ENCODE measurements at regions not wholly inside any gene's neighbourhood (a gene's known extent, or its start where the extent isn't known, plus 50 kb on each side); places are given as distances from the start of the nearest gene placed in this dataset.

DNA sequence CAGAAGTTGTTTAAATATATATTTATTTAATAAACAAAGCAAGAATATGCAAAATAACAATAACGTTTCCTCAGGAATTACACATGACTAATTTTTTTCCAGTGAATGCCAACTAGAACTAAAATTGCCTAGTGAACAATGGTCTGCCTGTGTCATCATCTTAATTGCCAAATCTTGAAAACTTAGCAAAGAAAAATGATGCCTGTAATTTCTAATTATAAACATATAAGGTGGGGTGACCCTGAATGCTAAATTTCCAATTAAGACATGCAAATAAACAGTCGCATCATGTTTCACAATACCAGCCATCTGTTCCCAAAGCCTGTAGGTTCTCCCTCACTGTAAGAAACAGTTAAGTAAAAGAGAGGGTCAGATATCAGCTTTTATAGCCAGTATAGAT, 67.6 kb upstream of the PLCL2 start:
- no peak for DNase-seq (ENCODE audit: extremely low spot score)
- POLR2A ChIA-PET = no interaction called here
- TF ChIP-seq L3MBTL2 (conservative IDR thresholded peaks at IDR 0.05) = no peak
- TF ChIP-seq NFRKB (IDR thresholded peaks at IDR 0.05) = no peak
- no peak for TF ChIP-seq CTBP1 (IDR thresholded peaks at IDR 0.05; ENCODE audit: borderline replicate concordance)
- no peak for TF ChIP-seq SP1 (IDR thresholded peaks at IDR 0.05)
- no peak for TF ChIP-seq ZNF384 (IDR thresholded peaks at IDR 0.05)
- CTCF ChIA-PET = no interaction called here

- ChIA-PET CTCF (no interaction called here), POLR2A (no interaction called here)
- no peak for DNase-seq (ENCODE audit: extremely low spot score)
- no peak for TF ChIP-seq FOXM1 (IDR thresholded peaks at IDR 0.05; ENCODE audit: borderline replicate concordance)
- TF ChIP-seq ZNF384 (IDR thresholded peaks at IDR 0.05) = no peak
- TF ChIP-seq NFRKB (IDR thresholded peaks at IDR 0.05) = no peak
- no peak for TF ChIP-seq TARDBP (IDR thresholded peaks at IDR 0.05)
- no peak for TF ChIP-seq ELF4 (IDR thresholded peaks at IDR 0.05)
- TF ChIP-seq FOXA1 (IDR thresholded peaks at IDR 0.05) = no peak
- no peak for TF ChIP-seq ARNT (IDR thresholded peaks at IDR 0.05)
- TF ChIP-seq CTBP1 (IDR thresholded peaks at IDR 0.05; ENCODE audit: borderline replicate concordance) = no peak
These were observed 66.6 kb upstream of the PLCL2 start for GRCh38 chr3:16818194-16818593.

GRCh38 chr3:16818945-16819344, 65.8 kb upstream of the PLCL2 start:
- no peak for DNase-seq (ENCODE audit: extremely low spot score)
- ChIA-PET CTCF (no interaction called here), POLR2A (no interaction called here)
- TF ChIP-seq SUZ12 (IDR thresholded peaks at IDR 0.05) (no peak), SP1 (IDR thresholded peaks at IDR 0.05) (no peak), FOXA1 (IDR thresholded peaks at IDR 0.05) (no peak), BHLHE40 (IDR thresholded peaks at IDR 0.05; ENCODE audit: borderline replicate concordance) (no peak), FOXK2 (IDR thresholded peaks at IDR 0.05) (no peak), CTBP1 (IDR thresholded peaks at IDR 0.05; ENCODE audit: borderline replicate concordance) (no peak), ARNT (IDR thresholded peaks at IDR 0.05) (no peak), NFRKB (IDR thresholded peaks at IDR 0.05) (no peak)

DNA sequence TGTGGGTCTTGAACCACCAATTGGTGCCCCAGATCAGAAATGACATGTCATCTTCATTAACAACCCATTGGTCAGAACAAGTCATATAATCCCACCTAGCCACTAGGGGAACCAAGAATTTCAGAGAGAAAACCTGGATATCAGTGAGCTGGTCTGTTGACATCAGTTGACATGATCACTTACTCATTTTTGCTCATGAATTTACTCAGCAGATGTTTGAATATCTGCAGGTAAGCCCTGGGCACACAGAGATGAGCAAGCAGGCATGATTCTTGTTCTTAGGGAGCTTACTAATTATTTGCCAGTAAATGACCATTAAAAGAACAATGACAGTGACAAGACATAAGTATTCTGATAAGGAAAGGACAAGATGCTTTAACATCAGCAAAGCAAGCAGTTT, 64.3 kb upstream of the PLCL2 start:
- POLR2A ChIA-PET = no interaction called here
- no peak for DNase-seq (ENCODE audit: extremely low spot score)
- CTCF ChIA-PET = interaction anchor here (0.6 kb wide), 1 partner anchor 226 kb away, joined by 5 read pairs; no protein-coding TSS in a partner anchor
- TF ChIP-seq TARDBP (IDR thresholded peaks at IDR 0.05) (no peak), FOXA1 (IDR thresholded peaks at IDR 0.05) (no peak), ELF4 (IDR thresholded peaks at IDR 0.05) (no peak), CTBP1 (IDR thresholded peaks at IDR 0.05; ENCODE audit: borderline replicate concordance) (no peak), FOXM1 (IDR thresholded peaks at IDR 0.05; ENCODE audit: borderline replicate concordance) (no peak), ARNT (IDR thresholded peaks at IDR 0.05) (no peak), FOXK2 (IDR thresholded peaks at IDR 0.05) (no peak), SP1 (IDR thresholded peaks at IDR 0.05) (no peak), HDGF (IDR thresholded peaks at IDR 0.05; ENCODE audit: borderline replicate concordance) (no peak), ZNF384 (IDR thresholded peaks at IDR 0.05) (no peak)
- TF ChIP-seq, protein P1, sequence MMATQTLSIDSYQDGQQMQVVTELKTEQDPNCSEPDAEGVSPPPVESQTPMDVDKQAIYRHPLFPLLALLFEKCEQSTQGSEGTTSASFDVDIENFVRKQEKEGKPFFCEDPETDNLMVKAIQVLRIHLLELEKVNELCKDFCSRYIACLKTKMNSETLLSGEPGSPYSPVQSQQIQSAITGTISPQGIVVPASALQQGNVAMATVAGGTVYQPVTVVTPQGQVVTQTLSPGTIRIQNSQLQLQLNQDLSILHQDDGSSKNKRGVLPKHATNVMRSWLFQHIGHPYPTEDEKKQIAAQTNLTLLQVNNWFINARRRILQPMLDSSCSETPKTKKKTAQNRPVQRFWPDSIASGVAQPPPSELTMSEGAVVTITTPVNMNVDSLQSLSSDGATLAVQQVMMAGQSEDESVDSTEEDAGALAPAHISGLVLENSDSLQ (IDR thresholded peaks at IDR 0.05) = no peak

- no peak for DNase-seq (ENCODE audit: extremely low spot score)
- CTCF ChIA-PET = interaction anchor here (0.6 kb wide), 1 partner anchor 227 kb away, joined by 5 read pairs; no protein-coding TSS in a partner anchor
- POLR2A ChIA-PET = no interaction called here
- TF ChIP-seq NFRKB (IDR thresholded peaks at IDR 0.05) (no peak), CTBP1 (IDR thresholded peaks at IDR 0.05; ENCODE audit: borderline replicate concordance) (no peak)
These were observed 63.7 kb upstream of the PLCL2 start for GRCh38 chr3:16821053-16821452.

DNA sequence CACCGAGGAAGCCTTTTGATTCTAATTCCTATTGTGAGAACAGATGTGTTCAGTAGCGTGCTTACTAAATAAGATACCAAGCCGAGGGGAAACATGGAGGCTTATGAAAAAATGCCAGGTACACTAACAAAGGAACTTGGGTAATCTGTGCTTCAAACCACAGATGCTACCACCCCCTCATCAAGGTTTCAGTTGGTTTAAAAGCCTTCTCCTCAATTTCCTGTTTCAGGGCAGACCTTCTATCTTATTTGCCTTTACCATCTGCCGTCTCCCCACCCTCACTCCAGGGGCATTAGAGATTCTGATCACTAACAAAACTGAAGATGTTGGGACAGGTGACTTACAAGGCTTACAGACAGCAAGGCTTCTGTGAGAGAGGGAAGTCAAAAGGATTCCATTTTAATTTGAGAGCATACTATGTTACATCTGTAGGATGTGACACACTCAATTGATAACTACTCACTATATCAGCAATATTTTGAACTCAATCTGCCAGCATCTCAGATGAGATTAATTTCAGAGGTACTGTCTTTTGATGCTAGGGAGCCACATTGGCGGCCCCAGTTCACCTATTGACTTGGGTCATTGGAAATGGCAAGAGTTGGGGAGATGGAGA, 60.6 kb upstream of the PLCL2 start:
- no peak for DNase-seq (ENCODE audit: extremely low spot score)
- ChIA-PET POLR2A (no interaction called here), CTCF (no interaction called here)
- no peak for TF ChIP-seq FOXM1 (IDR thresholded peaks at IDR 0.05; ENCODE audit: borderline replicate concordance)
- no peak for TF ChIP-seq NFRKB (IDR thresholded peaks at IDR 0.05)
- TF ChIP-seq HDGF (IDR thresholded peaks at IDR 0.05; ENCODE audit: borderline replicate concordance) = no peak
- TF ChIP-seq FOXK2 (IDR thresholded peaks at IDR 0.05) = no peak
- TF ChIP-seq L3MBTL2 (conservative IDR thresholded peaks at IDR 0.05) = no peak
- TF ChIP-seq ZNF384 (IDR thresholded peaks at IDR 0.05) = no peak
- TF ChIP-seq LEF1 (IDR thresholded peaks at IDR 0.05; ENCODE audit: borderline replicate concordance) = no peak
- TF ChIP-seq ARNT (IDR thresholded peaks at IDR 0.05) = no peak
- no peak for TF ChIP-seq SUZ12 (IDR thresholded peaks at IDR 0.05)
- no peak for TF ChIP-seq FOXA1 (IDR thresholded peaks at IDR 0.05)
- TF ChIP-seq SP1 (IDR thresholded peaks at IDR 0.05) = no peak
- no peak for TF ChIP-seq ELF4 (IDR thresholded peaks at IDR 0.05)
- TF ChIP-seq BHLHE40 (IDR thresholded peaks at IDR 0.05; ENCODE audit: borderline replicate concordance) = no peak
- TF ChIP-seq TARDBP (IDR thresholded peaks at IDR 0.05) = no peak
- TF ChIP-seq CTBP1 (IDR thresholded peaks at IDR 0.05; ENCODE audit: borderline replicate concordance) = no peak
- TF ChIP-seq, protein P1 (IDR thresholded peaks at IDR 0.05) = no peak

DNA sequence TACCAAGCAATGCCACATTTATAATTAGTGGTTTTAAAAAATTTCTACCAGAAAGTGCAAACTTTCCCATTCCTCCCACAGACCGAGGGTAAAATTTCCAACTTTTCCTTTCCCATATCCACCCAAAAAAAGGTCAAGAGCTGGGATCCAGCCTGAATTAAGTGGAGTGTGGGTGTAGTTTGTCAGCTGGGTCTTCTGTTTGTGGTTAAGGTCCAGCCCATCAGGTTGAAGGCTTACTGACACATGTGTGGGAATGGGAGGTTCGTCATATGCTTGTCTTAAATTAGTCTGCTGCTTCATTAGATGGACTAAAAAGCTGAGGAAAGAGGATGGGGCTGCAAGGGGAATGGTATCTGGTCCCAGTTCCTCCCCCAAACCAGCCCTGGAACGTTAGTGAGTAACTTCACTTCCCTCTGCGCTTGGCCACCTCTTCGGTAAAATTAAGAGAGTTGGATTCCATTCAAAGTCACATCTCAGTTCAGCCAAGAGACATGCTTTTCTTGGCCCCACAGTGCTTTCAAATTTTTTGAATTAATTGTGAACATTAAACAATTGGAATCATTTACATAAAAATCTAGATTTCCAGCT, 59.0 kb upstream of the PLCL2 start:
- no peak for TF ChIP-seq FOXA1 (IDR thresholded peaks at IDR 0.05)
- no peak for TF ChIP-seq FOXM1 (IDR thresholded peaks at IDR 0.05; ENCODE audit: borderline replicate concordance)
- TF ChIP-seq, protein P1 (IDR thresholded peaks at IDR 0.05) = no peak
- no peak for TF ChIP-seq ARNT (IDR thresholded peaks at IDR 0.05)
- TF ChIP-seq LEF1 (IDR thresholded peaks at IDR 0.05; ENCODE audit: borderline replicate concordance) = no peak
- TF ChIP-seq BHLHE40 (IDR thresholded peaks at IDR 0.05; ENCODE audit: borderline replicate concordance) = no peak
- TF ChIP-seq TARDBP (IDR thresholded peaks at IDR 0.05) = no peak
- no peak for DNase-seq (ENCODE audit: extremely low spot score)
- ChIA-PET CTCF (no interaction called here), POLR2A (no interaction called here)

All from HEK293T (cell line).